GM23338 (cell line): ENCODE measurements at regions not wholly inside any gene's neighbourhood (a gene's known extent, or its start where the extent isn't known, plus 50 kb on each side); places are given as distances from the start of the nearest gene placed in this dataset.

Source experiments
- CREB1 ChIP-seq: fragments of 250-450 bp; sonication (Bioruptor Pico); IDR thresholded peaks from 2 replicates; pipeline ENCODE4 v1.5.0; 2020; ENCODE audit warnings: low read depth, mild to moderate bottlenecking, moderate library complexity
- EZH2 ChIP-seq: fragments of 200-600 bp; sonication (generic); IDR thresholded peaks from one replicate; pipeline ENCODE4 v1.8.0; 2017; ENCODE audit warnings: antibody characterized with exemption, mild to moderate bottlenecking, low read depth; ENCODE audit not compliant: unreplicated experiment
- JUNB ChIP-seq: IDR thresholded peaks from one replicate; pipeline ENCODE4 v1.6.1; 2016; ENCODE audit warnings: antibody characterized with exemption; ENCODE audit not compliant: unreplicated experiment
- POLR2AphosphoS5 ChIP-seq: IDR thresholded peaks from 2 replicates; pipeline ENCODE4 v1.6.1; 2016; ENCODE audit warnings: antibody characterized with exemption, low read depth
- STAT1 ChIP-seq: IDR thresholded peaks from one replicate; pipeline ENCODE4 v1.6.1; 2016; ENCODE audit warnings: antibody characterized with exemption; ENCODE audit not compliant: unreplicated experiment
- ZNF114 ChIP-seq: fragments of 250-450 bp; sonication (Bioruptor Pico); IDR thresholded peaks from 2 replicates; pipeline ENCODE4 v1.5.0; 2020; ENCODE audit warnings: mild to moderate bottlenecking, moderate library complexity
- ZNF331 ChIP-seq: fragments of 250-450 bp; sonication (Bioruptor Pico); IDR thresholded peaks from 2 replicates; pipeline ENCODE4 v1.5.0; 2020; ENCODE audit warnings: low read depth, mild to moderate bottlenecking, moderate library complexity
- TF ChIP-seq, protein P1 (sequence below): fragments of 250-450 bp; sonication (Bioruptor Pico); IDR thresholded peaks from 2 replicates; pipeline ENCODE4 v1.5.0; 2020; ENCODE audit warnings: mild to moderate bottlenecking, moderate library complexity
- TF ChIP-seq, protein P2 (sequence below): IDR thresholded peaks from 2 replicates; pipeline ENCODE4 v1.6.1; 2016; ENCODE audit warnings: antibody characterized with exemption
- TF ChIP-seq, protein P3 (sequence below), 2 experiments: fragments of 200-600 bp in 1 of 2; sonication (generic) in 1 of 2; conservative IDR thresholded peaks; 2 replicates each; pipeline versions ENCODE4 v1.5.1 to v1.6.1; 2016 to 2017; ENCODE audit warnings: antibody characterized with exemption in 2 of 2, low read depth in 2 of 2, mild to moderate bottlenecking in 2 of 2, moderate library complexity in 1 of 2

DNA sequence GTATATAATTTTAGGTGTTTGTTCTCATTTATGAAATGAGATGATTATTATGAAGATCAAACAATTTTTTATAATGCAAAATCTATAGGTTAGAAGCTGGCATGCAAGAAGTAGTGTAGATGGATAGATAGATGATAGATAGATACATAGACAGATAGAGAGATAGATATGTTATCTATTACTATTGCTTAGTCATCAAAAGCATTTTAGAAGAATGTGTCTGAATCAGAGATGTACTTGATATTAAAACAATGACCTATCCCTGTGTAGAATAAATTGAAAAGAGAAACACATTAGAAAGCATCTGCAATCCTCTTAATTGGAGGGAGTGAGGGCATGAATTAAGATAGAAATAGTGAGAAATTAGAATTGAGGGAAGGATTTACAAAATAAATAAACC, 436.2 kb upstream of the NXPH2 start (continued):
- TF ChIP-seq, protein P1, sequence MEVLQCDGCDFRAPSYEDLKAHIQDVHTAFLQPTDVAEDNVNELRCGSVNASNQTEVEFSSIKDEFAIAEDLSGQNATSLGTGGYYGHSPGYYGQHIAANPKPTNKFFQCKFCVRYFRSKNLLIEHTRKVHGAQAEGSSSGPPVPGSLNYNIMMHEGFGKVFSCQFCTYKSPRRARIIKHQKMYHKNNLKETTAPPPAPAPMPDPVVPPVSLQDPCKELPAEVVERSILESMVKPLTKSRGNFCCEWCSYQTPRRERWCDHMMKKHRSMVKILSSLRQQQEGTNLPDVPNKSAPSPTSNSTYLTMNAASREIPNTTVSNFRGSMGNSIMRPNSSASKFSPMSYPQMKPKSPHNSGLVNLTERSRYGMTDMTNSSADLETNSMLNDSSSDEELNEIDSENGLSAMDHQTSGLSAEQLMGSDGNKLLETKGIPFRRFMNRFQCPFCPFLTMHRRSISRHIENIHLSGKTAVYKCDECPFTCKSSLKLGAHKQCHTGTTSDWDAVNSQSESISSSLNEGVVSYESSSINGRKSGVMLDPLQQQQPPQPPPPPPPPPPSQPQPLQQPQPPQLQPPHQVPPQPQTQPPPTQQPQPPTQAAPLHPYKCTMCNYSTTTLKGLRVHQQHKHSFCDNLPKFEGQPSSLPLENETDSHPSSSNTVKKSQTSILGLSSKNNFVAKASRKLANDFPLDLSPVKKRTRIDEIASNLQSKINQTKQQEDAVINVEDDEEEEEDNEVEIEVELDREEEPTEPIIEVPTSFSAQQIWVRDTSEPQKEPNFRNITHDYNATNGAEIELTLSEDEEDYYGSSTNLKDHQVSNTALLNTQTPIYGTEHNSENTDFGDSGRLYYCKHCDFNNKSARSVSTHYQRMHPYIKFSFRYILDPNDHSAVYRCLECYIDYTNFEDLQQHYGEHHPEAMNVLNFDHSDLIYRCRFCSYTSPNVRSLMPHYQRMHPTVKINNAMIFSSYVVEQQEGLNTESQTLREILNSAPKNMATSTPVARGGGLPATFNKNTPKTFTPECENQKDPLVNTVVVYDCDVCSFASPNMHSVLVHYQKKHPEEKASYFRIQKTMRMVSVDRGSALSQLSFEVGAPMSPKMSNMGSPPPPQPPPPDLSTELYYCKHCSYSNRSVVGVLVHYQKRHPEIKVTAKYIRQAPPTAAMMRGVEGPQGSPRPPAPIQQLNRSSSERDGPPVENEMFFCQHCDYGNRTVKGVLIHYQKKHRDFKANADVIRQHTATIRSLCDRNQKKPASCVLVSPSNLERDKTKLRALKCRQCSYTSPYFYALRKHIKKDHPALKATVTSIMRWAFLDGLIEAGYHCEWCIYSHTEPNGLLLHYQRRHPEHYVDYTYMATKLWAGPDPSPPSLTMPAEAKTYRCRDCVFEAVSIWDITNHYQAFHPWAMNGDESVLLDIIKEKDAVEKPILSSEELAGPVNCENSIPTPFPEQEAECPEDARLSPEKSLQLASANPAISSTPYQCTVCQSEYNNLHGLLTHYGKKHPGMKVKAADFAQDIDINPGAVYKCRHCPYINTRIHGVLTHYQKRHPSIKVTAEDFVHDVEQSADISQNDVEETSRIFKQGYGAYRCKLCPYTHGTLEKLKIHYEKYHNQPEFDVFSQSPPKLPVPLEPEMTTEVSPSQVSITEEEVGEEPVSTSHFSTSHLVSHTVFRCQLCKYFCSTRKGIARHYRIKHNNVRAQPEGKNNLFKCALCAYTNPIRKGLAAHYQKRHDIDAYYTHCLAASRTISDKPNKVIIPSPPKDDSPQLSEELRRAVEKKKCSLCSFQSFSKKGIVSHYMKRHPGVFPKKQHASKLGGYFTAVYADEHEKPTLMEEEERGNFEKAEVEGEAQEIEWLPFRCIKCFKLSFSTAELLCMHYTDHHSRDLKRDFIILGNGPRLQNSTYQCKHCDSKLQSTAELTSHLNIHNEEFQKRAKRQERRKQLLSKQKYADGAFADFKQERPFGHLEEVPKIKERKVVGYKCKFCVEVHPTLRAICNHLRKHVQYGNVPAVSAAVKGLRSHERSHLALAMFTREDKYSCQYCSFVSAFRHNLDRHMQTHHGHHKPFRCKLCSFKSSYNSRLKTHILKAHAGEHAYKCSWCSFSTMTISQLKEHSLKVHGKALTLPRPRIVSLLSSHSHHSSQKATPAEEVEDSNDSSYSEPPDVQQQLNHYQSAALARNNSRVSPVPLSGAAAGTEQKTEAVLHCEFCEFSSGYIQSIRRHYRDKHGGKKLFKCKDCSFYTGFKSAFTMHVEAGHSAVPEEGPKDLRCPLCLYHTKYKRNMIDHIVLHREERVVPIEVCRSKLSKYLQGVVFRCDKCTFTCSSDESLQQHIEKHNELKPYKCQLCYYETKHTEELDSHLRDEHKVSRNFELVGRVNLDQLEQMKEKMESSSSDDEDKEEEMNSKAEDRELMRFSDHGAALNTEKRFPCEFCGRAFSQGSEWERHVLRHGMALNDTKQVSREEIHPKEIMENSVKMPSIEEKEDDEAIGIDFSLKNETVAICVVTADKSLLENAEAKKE, result no peak
- TF ChIP-seq JUNB (no peak), ZNF114 (CRISPR knock-in tag) (no peak), EZH2 (no peak), STAT1 (no peak), ZNF331 (CRISPR knock-in tag) (no peak), CREB1 (CRISPR knock-in tag) (no peak), POLR2AphosphoS5 (no peak)
- TF ChIP-seq, protein P2, sequence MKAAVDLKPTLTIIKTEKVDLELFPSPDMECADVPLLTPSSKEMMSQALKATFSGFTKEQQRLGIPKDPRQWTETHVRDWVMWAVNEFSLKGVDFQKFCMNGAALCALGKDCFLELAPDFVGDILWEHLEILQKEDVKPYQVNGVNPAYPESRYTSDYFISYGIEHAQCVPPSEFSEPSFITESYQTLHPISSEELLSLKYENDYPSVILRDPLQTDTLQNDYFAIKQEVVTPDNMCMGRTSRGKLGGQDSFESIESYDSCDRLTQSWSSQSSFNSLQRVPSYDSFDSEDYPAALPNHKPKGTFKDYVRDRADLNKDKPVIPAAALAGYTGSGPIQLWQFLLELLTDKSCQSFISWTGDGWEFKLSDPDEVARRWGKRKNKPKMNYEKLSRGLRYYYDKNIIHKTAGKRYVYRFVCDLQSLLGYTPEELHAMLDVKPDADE, result no peak
- TF ChIP-seq, protein P3, sequence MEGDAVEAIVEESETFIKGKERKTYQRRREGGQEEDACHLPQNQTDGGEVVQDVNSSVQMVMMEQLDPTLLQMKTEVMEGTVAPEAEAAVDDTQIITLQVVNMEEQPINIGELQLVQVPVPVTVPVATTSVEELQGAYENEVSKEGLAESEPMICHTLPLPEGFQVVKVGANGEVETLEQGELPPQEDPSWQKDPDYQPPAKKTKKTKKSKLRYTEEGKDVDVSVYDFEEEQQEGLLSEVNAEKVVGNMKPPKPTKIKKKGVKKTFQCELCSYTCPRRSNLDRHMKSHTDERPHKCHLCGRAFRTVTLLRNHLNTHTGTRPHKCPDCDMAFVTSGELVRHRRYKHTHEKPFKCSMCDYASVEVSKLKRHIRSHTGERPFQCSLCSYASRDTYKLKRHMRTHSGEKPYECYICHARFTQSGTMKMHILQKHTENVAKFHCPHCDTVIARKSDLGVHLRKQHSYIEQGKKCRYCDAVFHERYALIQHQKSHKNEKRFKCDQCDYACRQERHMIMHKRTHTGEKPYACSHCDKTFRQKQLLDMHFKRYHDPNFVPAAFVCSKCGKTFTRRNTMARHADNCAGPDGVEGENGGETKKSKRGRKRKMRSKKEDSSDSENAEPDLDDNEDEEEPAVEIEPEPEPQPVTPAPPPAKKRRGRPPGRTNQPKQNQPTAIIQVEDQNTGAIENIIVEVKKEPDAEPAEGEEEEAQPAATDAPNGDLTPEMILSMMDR (conservative IDR thresholded peaks at IDR 0.05; ENCODE audit: low read depth in 2 of 2), result no peak
